Kidney (tissue), 13 donors: ENCODE measurements at regions not wholly inside any gene's neighbourhood (a gene's known extent, or its start where the extent isn't known, plus 50 kb on each side); places are given as distances from the start of the nearest gene placed in this dataset.

Source experiments
- DNase-seq, 5 donors: peaks; one replicate each; pipeline ENCODE4 v3.0.0-alpha.2; 2013 to 2020
- FAIRE-seq: peaks from 2 replicates; lab custom pipeline; 2012; peaks lifted over from hg19 to GRCh38; lab: Jason Lieb, UNC
- H3K27ac ChIP-seq, 2 donors: one replicate each; pipeline ENCODE4 v1.7.0; 2013; ENCODE audit warnings: low read depth in 2 of 2, low read length in 2 of 2, inconsistent platforms in 1 of 2
- H3K27me3 ChIP-seq: one replicate; pipeline ENCODE4 v1.7.1; 2013; ENCODE audit warnings: low read length, inconsistent platforms; ENCODE audit not compliant: control insufficient read depth, insufficient read depth
- H3K36me3 ChIP-seq, 3 donors: one replicate each; pipeline versions ENCODE4 v1.7.0 to v1.7.1; 2013; ENCODE audit warnings: low read length in 3 of 3, control low read depth in 1 of 3, inconsistent platforms in 1 of 3; ENCODE audit not compliant: insufficient read depth in 3 of 3, control insufficient read depth in 2 of 3
- H3K4me1 ChIP-seq, 3 donors: one replicate each; pipeline versions ENCODE4 v1.7.0 to v1.7.1; 2013; ENCODE audit warnings: low read length in 3 of 3, inconsistent platforms in 1 of 3, low read depth in 1 of 3; ENCODE audit not compliant: control insufficient read depth in 2 of 3, insufficient read depth in 2 of 3
- H3K4me3 ChIP-seq, 3 donors: one replicate each; pipeline versions ENCODE4 v1.7.0 to v1.8.1; 2013; ENCODE audit warnings: low read length in 3 of 3, control low read depth in 1 of 3, inconsistent platforms in 1 of 3
- H3K9ac ChIP-seq, 3 donors: one replicate each; pipeline versions ENCODE4 v1.7.0 to v1.7.1; 2013; ENCODE audit warnings: low read length in 3 of 3, control low read depth in 1 of 3, inconsistent platforms in 1 of 3
- H3K9me3 ChIP-seq, 3 donors: one replicate each; pipeline versions ENCODE4 v1.7.0 to v1.7.1; 2013; ENCODE audit warnings: low read length in 3 of 3, control low read depth in 1 of 3, inconsistent platforms in 1 of 3; ENCODE audit not compliant: control insufficient read depth in 2 of 3, insufficient read depth in 1 of 3
- intact Hi-C: fragments of 100-400 bp; cut with DNase I; formaldehyde crosslinking; loops from one replicate; pipeline ENCODE4 v1.11.1; 2022
- TF ChIP-seq, protein P1 (sequence below): IDR thresholded peaks from 3 replicates; pipeline ENCODE4 v1.5.1; 2012; ENCODE audit warnings: mild to moderate bottlenecking, moderate library complexity, borderline replicate concordance; ENCODE audit not compliant: insufficient read depth; ENCODE audit errors: extremely low read depth
- donor health status: control.
- donor health status: control.
- donor health status: control.
- donor health status: control.
- donor health status: control.
- donor health status: DM: yes; HTN: yes; CAD: no.
- donor health status: Normal renal cell carcinoma (clear cell type).

- intact Hi-C loops = no loop called here
- H3K4me1 ChIP-seq = no peaks in the 10 kb centered on the region
Observed at GRCh38 chr3:144516589-144516988, 545.0 kb downstream of the DIPK2A start.

GRCh38 chr3:144521131-144521530, 549.5 kb downstream of the DIPK2A start:
- intact Hi-C loops = no loop called here
- Histone ChIP-seq H3K4me3 (no peak overlapping the region), H3K27ac (no peak overlapping the region), H3K9me3 (no peaks in the 10 kb centered on the region), H3K9ac (no peak overlapping the region), H3K4me1 (no peaks in the 10 kb centered on the region), H3K36me3 (no peaks in the 10 kb centered on the region), H3K27me3 (no peaks in the 10 kb centered on the region)
- no peak for FAIRE-seq
- TF ChIP-seq, protein P1, sequence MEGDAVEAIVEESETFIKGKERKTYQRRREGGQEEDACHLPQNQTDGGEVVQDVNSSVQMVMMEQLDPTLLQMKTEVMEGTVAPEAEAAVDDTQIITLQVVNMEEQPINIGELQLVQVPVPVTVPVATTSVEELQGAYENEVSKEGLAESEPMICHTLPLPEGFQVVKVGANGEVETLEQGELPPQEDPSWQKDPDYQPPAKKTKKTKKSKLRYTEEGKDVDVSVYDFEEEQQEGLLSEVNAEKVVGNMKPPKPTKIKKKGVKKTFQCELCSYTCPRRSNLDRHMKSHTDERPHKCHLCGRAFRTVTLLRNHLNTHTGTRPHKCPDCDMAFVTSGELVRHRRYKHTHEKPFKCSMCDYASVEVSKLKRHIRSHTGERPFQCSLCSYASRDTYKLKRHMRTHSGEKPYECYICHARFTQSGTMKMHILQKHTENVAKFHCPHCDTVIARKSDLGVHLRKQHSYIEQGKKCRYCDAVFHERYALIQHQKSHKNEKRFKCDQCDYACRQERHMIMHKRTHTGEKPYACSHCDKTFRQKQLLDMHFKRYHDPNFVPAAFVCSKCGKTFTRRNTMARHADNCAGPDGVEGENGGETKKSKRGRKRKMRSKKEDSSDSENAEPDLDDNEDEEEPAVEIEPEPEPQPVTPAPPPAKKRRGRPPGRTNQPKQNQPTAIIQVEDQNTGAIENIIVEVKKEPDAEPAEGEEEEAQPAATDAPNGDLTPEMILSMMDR = no peak
- peak in 1 of 5 donors; percentile 16 for DNase-seq

More at GRCh38 chr3:144516589-144516988, 545.0 kb downstream of the DIPK2A start:
- TF ChIP-seq, protein P1 = no peak
- no peaks in the 10 kb centered on the region for H3K36me3 ChIP-seq
- no peak overlapping the region for H3K4me3 ChIP-seq
- no peak overlapping the region for H3K27ac ChIP-seq
- H3K9ac ChIP-seq = no peak overlapping the region
- DNase-seq (no peak), FAIRE-seq (no peak)
- H3K27me3 ChIP-seq = no peaks in the 10 kb centered on the region
- no peaks in the 10 kb centered on the region for H3K9me3 ChIP-seq

GRCh38 chr3:144522456-144522855, 550.8 kb downstream of the DIPK2A start:
- Histone ChIP-seq H3K27ac (no peak overlapping the region), H3K9me3 (no peaks in the 10 kb centered on the region), H3K4me1 (no peaks in the 10 kb centered on the region), H3K9ac (no peak overlapping the region), H3K4me3 (no peak overlapping the region), H3K36me3 (no peaks in the 10 kb centered on the region), H3K27me3 (no peaks in the 10 kb centered on the region)
- TF ChIP-seq, protein P1 = no peak
- intact Hi-C loops = no loop called here
- DNase-seq = no peak
- no peak for FAIRE-seq

- Histone ChIP-seq H3K36me3 (no peaks in the 10 kb centered on the region), H3K4me1 (no peaks in the 10 kb centered on the region), H3K9me3 (no peaks in the 10 kb centered on the region), H3K4me3 (no peak overlapping the region), H3K9ac (no peak overlapping the region), H3K27ac (no peak overlapping the region), H3K27me3 (no peaks in the 10 kb centered on the region)
- DNase-seq = peak in 1 of 5 donors; percentile 35
- TF ChIP-seq, protein P1 = no peak
- no peak for FAIRE-seq
- intact Hi-C loops = no loop called here
Observed at GRCh38 chr3:144523396-144523795, 551.8 kb downstream of the DIPK2A start.
